ENCODE measurements at regions not wholly inside any gene's neighbourhood (a gene's known extent, or its start where the extent isn't known, plus 50 kb on each side); places are given as distances from the start of the nearest gene placed in this dataset.

DNA sequence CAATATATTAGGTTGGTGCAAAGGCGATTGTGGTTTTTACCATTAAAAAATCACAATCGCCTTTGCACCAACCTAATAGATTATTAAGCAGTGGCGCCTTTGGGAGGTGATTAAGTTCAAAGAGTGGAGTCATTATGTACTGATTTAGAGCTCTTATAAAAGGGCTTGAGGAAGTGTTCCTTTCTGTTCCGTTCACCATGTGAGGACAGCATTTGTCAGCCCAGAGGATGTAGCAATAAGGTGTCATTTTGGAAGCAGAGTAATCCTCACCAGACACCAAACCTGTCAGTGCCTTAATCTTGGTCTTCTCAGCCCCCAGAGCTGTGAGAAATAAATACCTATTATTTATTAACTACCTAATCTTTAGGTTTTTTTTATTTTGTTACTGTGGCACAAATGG is 542.1 kb upstream of the MAN1A1 start:
- H3K9me3 ChIP-seq (ENCODE audit: insufficient read depth, low read depth, low read length), result no peaks in the 10 kb centered on the region
- no peaks in the 10 kb centered on the region for H3K36me3 ChIP-seq (ENCODE audit: insufficient read depth, low read depth, low read length)

GRCh38 chr6:119891206-119891605 is 541.6 kb upstream of the MAN1A1 start:
- H3K36me3 ChIP-seq (ENCODE audit: insufficient read depth, low read depth, low read length), result no peaks in the 10 kb centered on the region
- H3K4me1 ChIP-seq (ENCODE audit: insufficient read depth, low read length), result no peaks in the 10 kb centered on the region
- H3K27me3 ChIP-seq (ENCODE audit: insufficient read depth, low read length), result no peaks in the 10 kb centered on the region
- H3K27ac ChIP-seq (ENCODE audit: low read length), result no peak overlapping the region
- H3K4me3 ChIP-seq (ENCODE audit: low read length), result no peak overlapping the region
- no peaks in the 10 kb centered on the region for H3K9me3 ChIP-seq (ENCODE audit: insufficient read depth, low read depth, low read length)
- H3K9ac ChIP-seq (ENCODE audit: low read depth, low read length), result no peak overlapping the region

More for the DNA sequence above, 542.1 kb upstream of the MAN1A1 start:
- Histone ChIP-seq H3K4me1 (ENCODE audit: insufficient read depth, low read length) (no peaks in the 10 kb centered on the region), H3K27me3 (ENCODE audit: insufficient read depth, low read length) (no peaks in the 10 kb centered on the region), H3K9ac (ENCODE audit: low read depth, low read length) (no peak overlapping the region), H3K27ac (ENCODE audit: low read length) (no peak overlapping the region), H3K4me3 (ENCODE audit: low read length) (no peak overlapping the region)

GRCh38 chr6:119890470-119890869 is 540.9 kb upstream of the MAN1A1 start:
- H3K9ac ChIP-seq (ENCODE audit: low read depth, low read length), result no peak overlapping the region
- H3K27ac ChIP-seq (ENCODE audit: low read length), result no peak overlapping the region
- no peaks in the 10 kb centered on the region for H3K9me3 ChIP-seq (ENCODE audit: insufficient read depth, low read depth, low read length)
- no peaks in the 10 kb centered on the region for H3K27me3 ChIP-seq (ENCODE audit: insufficient read depth, low read length)
- H3K36me3 ChIP-seq (ENCODE audit: insufficient read depth, low read depth, low read length), result no peaks in the 10 kb centered on the region
- no peak overlapping the region for H3K4me3 ChIP-seq (ENCODE audit: low read length)
- no peaks in the 10 kb centered on the region for H3K4me1 ChIP-seq (ENCODE audit: insufficient read depth, low read length)

DNA sequence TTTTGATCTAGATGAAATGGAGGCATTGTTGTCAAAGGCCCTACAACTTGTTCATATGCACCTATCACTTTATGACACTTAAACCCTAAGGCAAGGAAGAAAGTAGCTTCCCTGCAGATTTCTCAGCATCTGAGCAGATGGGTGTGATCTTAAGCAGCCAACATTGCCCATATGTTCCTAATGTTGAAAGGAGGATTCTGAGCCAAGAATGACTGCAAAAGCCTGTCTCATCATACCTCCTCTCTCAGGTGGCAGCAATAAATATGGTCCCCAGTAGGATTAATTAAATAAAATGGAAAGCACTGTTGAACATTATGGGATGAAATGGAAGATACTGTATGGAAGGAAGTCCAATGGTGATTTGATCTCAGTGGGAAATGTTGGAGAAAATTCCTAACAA is 538.1 kb upstream of the MAN1A1 start:
- Histone ChIP-seq H3K4me3 (ENCODE audit: low read length) (no peak overlapping the region), H3K9ac (ENCODE audit: low read depth, low read length) (no peak overlapping the region), H3K27ac (ENCODE audit: low read length) (no peak overlapping the region), H3K27me3 (ENCODE audit: insufficient read depth, low read length) (no peaks in the 10 kb centered on the region), H3K9me3 (ENCODE audit: insufficient read depth, low read depth, low read length) (no peaks in the 10 kb centered on the region), H3K4me1 (ENCODE audit: insufficient read depth, low read length) (no peaks in the 10 kb centered on the region), H3K36me3 (ENCODE audit: insufficient read depth, low read depth, low read length) (no peaks in the 10 kb centered on the region)

GRCh38 chr6:119881416-119881815 is 531.9 kb upstream of the MAN1A1 start:
- Histone ChIP-seq H3K4me1 (ENCODE audit: insufficient read depth, low read length) (no peaks in the 10 kb centered on the region), H3K27me3 (ENCODE audit: insufficient read depth, low read length) (no peaks in the 10 kb centered on the region), H3K9ac (ENCODE audit: low read depth, low read length) (no peak overlapping the region), H3K9me3 (ENCODE audit: insufficient read depth, low read depth, low read length) (no peaks in the 10 kb centered on the region), H3K36me3 (ENCODE audit: insufficient read depth, low read depth, low read length) (no peaks in the 10 kb centered on the region), H3K4me3 (ENCODE audit: low read length) (no peak overlapping the region), H3K27ac (ENCODE audit: low read length) (no peak overlapping the region)

- no peak overlapping the region for H3K27ac ChIP-seq (ENCODE audit: low read length)
- H3K9me3 ChIP-seq (ENCODE audit: insufficient read depth, low read depth, low read length), result no peaks in the 10 kb centered on the region
- H3K36me3 ChIP-seq (ENCODE audit: insufficient read depth, low read depth, low read length), result no peaks in the 10 kb centered on the region
- H3K4me3 ChIP-seq (ENCODE audit: low read length), result no peak overlapping the region
- H3K27me3 ChIP-seq (ENCODE audit: insufficient read depth, low read length), result no peaks in the 10 kb centered on the region
- no peak overlapping the region for H3K9ac ChIP-seq (ENCODE audit: low read depth, low read length)
- no peaks in the 10 kb centered on the region for H3K4me1 ChIP-seq (ENCODE audit: insufficient read depth, low read length)
Measured at GRCh38 chr6:119880840-119881239, 531.3 kb upstream of the MAN1A1 start.

DNA sequence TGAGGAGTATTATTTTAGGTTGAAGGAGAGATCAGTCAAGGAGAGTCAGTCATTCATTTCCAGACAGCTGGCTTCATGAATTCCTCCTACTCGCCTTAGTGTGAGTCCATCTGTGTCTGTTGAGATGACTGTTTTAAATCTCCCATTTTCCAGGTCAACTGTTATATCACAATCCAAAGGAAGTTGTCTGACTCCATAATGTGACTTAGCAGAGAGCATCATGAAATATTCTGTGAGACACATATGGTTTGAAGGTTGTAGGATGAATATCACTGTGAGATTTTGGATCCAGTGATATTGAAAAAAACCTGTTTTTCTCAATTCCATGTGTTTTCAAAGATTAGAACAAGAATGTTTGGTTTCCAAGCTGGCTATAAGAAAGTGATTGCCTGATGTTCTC is 530.2 kb upstream of the MAN1A1 start:
- Histone ChIP-seq H3K36me3 (ENCODE audit: insufficient read depth, low read depth, low read length) (no peaks in the 10 kb centered on the region), H3K4me1 (ENCODE audit: insufficient read depth, low read length) (no peaks in the 10 kb centered on the region), H3K27ac (ENCODE audit: low read length) (no peak overlapping the region)

DNA sequence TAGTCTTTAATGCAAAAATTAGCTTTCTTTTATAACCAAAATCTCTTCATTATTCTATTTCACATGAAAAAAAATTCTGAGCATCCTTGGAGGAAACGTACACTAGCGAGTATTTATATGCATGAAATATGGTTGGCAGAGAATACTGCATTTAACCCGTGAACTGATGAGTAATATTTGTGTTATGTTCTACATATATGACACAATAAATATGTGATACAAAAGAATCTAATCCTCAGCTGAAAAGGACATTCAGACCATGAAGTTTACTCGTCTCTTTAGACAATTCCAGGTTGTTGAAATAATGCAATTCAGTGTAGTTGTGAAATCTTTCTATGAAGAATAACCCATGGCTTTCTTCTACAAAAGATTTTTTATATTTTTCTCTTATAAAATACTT is 524.8 kb upstream of the MAN1A1 start:
- Histone ChIP-seq H3K4me3 (ENCODE audit: low read length) (no peak overlapping the region), H3K4me1 (ENCODE audit: insufficient read depth, low read length) (no peaks in the 10 kb centered on the region)

More for the DNA sequence above, 530.2 kb upstream of the MAN1A1 start:
- Histone ChIP-seq H3K4me3 (ENCODE audit: low read length) (no peak overlapping the region), H3K27me3 (ENCODE audit: insufficient read depth, low read length) (no peaks in the 10 kb centered on the region), H3K9me3 (ENCODE audit: insufficient read depth, low read depth, low read length) (no peaks in the 10 kb centered on the region), H3K9ac (ENCODE audit: low read depth, low read length) (no peak overlapping the region)

DNA sequence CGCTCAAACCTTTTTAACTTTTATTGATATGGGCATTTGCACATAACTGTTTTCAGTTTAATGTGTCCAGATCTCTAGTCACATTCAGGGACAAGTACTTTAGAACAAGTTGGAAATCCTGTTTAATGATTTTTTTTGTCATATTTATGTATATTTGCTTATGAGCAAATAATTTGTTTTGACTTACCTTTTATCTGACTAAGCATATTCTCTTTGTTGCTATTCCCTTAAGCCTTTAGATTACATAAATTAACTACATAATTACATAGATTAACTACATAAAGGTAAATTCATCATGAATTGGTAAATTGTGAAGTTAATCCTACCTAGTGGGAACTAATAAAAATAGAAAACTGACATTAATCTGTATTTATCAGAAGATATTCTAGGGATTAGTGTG is 523.5 kb upstream of the MAN1A1 start:
- Histone ChIP-seq H3K9me3 (ENCODE audit: insufficient read depth, low read depth, low read length) (no peaks in the 10 kb centered on the region), H3K36me3 (ENCODE audit: insufficient read depth, low read depth, low read length) (no peaks in the 10 kb centered on the region), H3K4me1 (ENCODE audit: insufficient read depth, low read length) (no peaks in the 10 kb centered on the region), H3K27me3 (ENCODE audit: insufficient read depth, low read length) (no peaks in the 10 kb centered on the region), H3K4me3 (ENCODE audit: low read length) (no peak overlapping the region), H3K27ac (ENCODE audit: low read length) (no peak overlapping the region), H3K9ac (ENCODE audit: low read depth, low read length) (no peak overlapping the region)

More for the DNA sequence above, 524.8 kb upstream of the MAN1A1 start:
- Histone ChIP-seq H3K36me3 (ENCODE audit: insufficient read depth, low read depth, low read length) (no peaks in the 10 kb centered on the region), H3K27me3 (ENCODE audit: insufficient read depth, low read length) (no peaks in the 10 kb centered on the region), H3K27ac (ENCODE audit: low read length) (no peak overlapping the region), H3K9me3 (ENCODE audit: insufficient read depth, low read depth, low read length) (no peaks in the 10 kb centered on the region), H3K9ac (ENCODE audit: low read depth, low read length) (no peak overlapping the region)

DNA sequence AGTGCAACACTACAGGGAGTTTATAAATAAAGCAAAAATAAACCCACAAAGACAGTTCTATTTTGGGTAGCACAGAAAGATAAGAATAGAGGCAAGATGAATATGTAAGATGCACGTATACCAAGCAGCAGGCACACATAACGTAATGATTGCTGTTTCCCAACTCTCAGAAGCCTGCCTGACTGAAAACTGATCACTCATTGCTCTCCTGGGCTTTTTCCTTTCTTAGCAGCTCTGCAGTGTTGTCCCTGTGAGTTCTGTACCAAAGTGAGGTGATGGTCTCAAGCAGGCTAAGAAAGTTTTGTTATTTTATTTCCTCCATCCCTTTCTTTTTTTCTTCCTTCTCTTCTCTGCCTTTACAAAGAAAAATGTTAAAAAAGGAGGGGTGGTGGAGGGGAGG is 522.0 kb upstream of the MAN1A1 start:
- H3K4me1 ChIP-seq (ENCODE audit: insufficient read depth, low read length), result no peaks in the 10 kb centered on the region
- H3K9me3 ChIP-seq (ENCODE audit: insufficient read depth, low read depth, low read length), result no peaks in the 10 kb centered on the region
- no peaks in the 10 kb centered on the region for H3K36me3 ChIP-seq (ENCODE audit: insufficient read depth, low read depth, low read length)
- H3K27ac ChIP-seq (ENCODE audit: low read length), result no peak overlapping the region
- no peak overlapping the region for H3K9ac ChIP-seq (ENCODE audit: low read depth, low read length)
- H3K27me3 ChIP-seq (ENCODE audit: insufficient read depth, low read length), result no peaks in the 10 kb centered on the region
- no peak overlapping the region for H3K4me3 ChIP-seq (ENCODE audit: low read length)

GRCh38 chr6:119865466-119866350 is 516.1 kb upstream of the MAN1A1 start:
- H3K9me3 ChIP-seq (ENCODE audit: insufficient read depth, low read depth, low read length), result no peaks in the 10 kb centered on the region

GRCh38 chr6:119862719-119863118 is 513.2 kb upstream of the MAN1A1 start:
- Histone ChIP-seq H3K27me3 (ENCODE audit: insufficient read depth, low read length) (no peaks in the 10 kb centered on the region), H3K27ac (ENCODE audit: low read length) (no peak overlapping the region), H3K4me1 (ENCODE audit: insufficient read depth, low read length) (no peaks in the 10 kb centered on the region), H3K9me3 (ENCODE audit: insufficient read depth, low read depth, low read length) (no peaks in the 10 kb centered on the region), H3K36me3 (ENCODE audit: insufficient read depth, low read depth, low read length) (no peaks in the 10 kb centered on the region), H3K9ac (ENCODE audit: low read depth, low read length) (no peak overlapping the region), H3K4me3 (ENCODE audit: low read length) (no peak overlapping the region)

More at GRCh38 chr6:119865466-119866350, 516.1 kb upstream of the MAN1A1 start:
- Histone ChIP-seq H3K27ac (ENCODE audit: low read length) (no peak overlapping the region), H3K27me3 (ENCODE audit: insufficient read depth, low read length) (no peaks in the 10 kb centered on the region), H3K9ac (ENCODE audit: low read depth, low read length) (no peak overlapping the region), H3K36me3 (ENCODE audit: insufficient read depth, low read depth, low read length) (no peaks in the 10 kb centered on the region), H3K4me1 (ENCODE audit: insufficient read depth, low read length) (no peaks in the 10 kb centered on the region), H3K4me3 (ENCODE audit: low read length) (no peak overlapping the region)
